Heart right ventricle (tissue), 16 donors: ENCODE measurements at regions not wholly inside any gene's neighbourhood (a gene's known extent, or its start where the extent isn't known, plus 50 kb on each side); places are given as distances from the start of the nearest gene placed in this dataset.

Experiments
- ATAC-seq, 8 donors: fragments of 200-7000 bp; cut with Tn5 transposase; one replicate each; pipeline ENCODE4 v1.9.1; 2020; ENCODE audit warnings: mild to moderate bottlenecking in 8 of 8, moderate library complexity in 8 of 8, moderate number of reproducible peaks in 1 of 8
- DNase-seq, 2 donors: peaks; one replicate each; pipeline ENCODE4 v3.0.0-alpha.2; 2020
- H3K27ac ChIP-seq, 10 donors: fragments of 200-600 bp; sonication (generic) in 2 of 10; one replicate each; pipeline versions ENCODE4 v1.5.0 to v1.8.0; 2020 to 2022; ENCODE audit warnings: mild to moderate bottlenecking in 3 of 10
- H3K27me3 ChIP-seq, 7 donors: fragments of 200-600 bp; one replicate each; pipeline ENCODE4 v1.8.0; 2021 to 2022; ENCODE audit warnings: mild to moderate bottlenecking in 2 of 7
- H3K36me3 ChIP-seq, 9 donors: fragments of 200-600 bp; sonication (generic) in 1 of 9; one replicate each; pipeline versions ENCODE4 v1.5.0 to v1.8.0; 2020 to 2022; ENCODE audit warnings: mild to moderate bottlenecking in 2 of 9
- H3K4me1 ChIP-seq, 9 donors: fragments of 200-600 bp; sonication (generic) in 1 of 9; one replicate each; pipeline versions ENCODE4 v1.5.0 to v1.8.0; 2020 to 2022; ENCODE audit warnings: mild to moderate bottlenecking in 4 of 9
- H3K4me3 ChIP-seq, 10 donors: fragments of 200-600 bp; sonication (generic) in 2 of 10; one replicate each; pipeline versions ENCODE4 v1.5.0 to v1.8.0; 2020 to 2022; ENCODE audit warnings: mild to moderate bottlenecking in 7 of 10, moderate library complexity in 2 of 10
- H3K9me3 ChIP-seq, 11 donors: fragments of 200-600 bp in 10 of 11; sonication (generic) in 2 of 11; one replicate each; pipeline versions ENCODE4 v1.5.0 to v1.8.0; 2013 to 2022; ENCODE audit warnings: mild to moderate bottlenecking in 2 of 11, control low read depth in 1 of 11, moderate library complexity in 1 of 11
- CTCF ChIP-seq, 9 donors: fragments of 200-600 bp; sonication (generic) in 2 of 9; IDR thresholded peaks; one replicate each; pipeline versions ENCODE4 v1.5.0 to v1.8.0; 2021 to 2022; ENCODE audit warnings: antibody characterized with exemption in 9 of 9, mild to moderate bottlenecking in 5 of 9, moderate library complexity in 1 of 9
- WGBS, 2 donors: extraction: QIAGEN DNeasy Blood & Tissue Kit; methylation state at CpG; one replicate each; pipeline ENCODE4 v1.1.7; 2013; ENCODE audit warnings: inconsistent platforms in 1 of 2; 5-methylcytosine and 5-hydroxymethylcytosine counted together
- intact Hi-C, 10 donors: fragments of 100-400 bp; cut with DNase I; formaldehyde crosslinking; loops; one replicate each; pipeline versions ENCODE4 v1.11.1 to v1.14.2; 2022
- donor health status: Arrhythmogenic right ventricular cardiomyopathy.
- donor health status: ischemic (EF 13 %, LVEDD 7.1; RV severe dilation, severe dysfunction).
- donor health status: healthy with polysubstance abuse.
- donor health status: DM: no; HTN: yes; CAD: no.
- donor health status: DM: no; HTN: no; CAD: no.
- donor health status: ischemic (EF 25% LVEDD 6.9; RV normal size, moderate dysfunction).
- donor health status: ischemic (EF 25% LVEDD 5.7; RV mildly dilated, moderate dysfunction).
- donor health status: healthy.
- donor health status: DM: yes; HTN: yes; CAD: no.
- donor health status: Ischemic cardiomyopathy.
- donor health status: ischemic (EF 35%, LVEDD 5.7; RV mildly dilated, moderate dysfunction).
- donor health status: nonischemic (EF 11% LVEDD 7.7; RV severe dilation, severe dysfunction).
- donor health status: DM: yes; HTN: yes; CAD: no.
- donor health status: PGD.
- donor health status: ischemic (EF 29% LVEDD 5.4; RV normal size, mild dysfunction).
- donor health status: nonischemic (EF 23%, LVEDD 6.1; RV moderate dilation, normal function).

- ATAC-seq (no peak), DNase-seq (no peak)
- H3K27ac ChIP-seq, result no peak overlapping the region
- H3K4me3 ChIP-seq, result no peak overlapping the region
- H3K4me1 ChIP-seq, result peaks cover 0 to 7% (median 0%) of the 10 kb centered on the region in 9 donors
- 94 to 97% methylated on average over 4 of the region's 4 CpGs for WGBS, 2 donors
- intact Hi-C loops, result no loop called here
- H3K9me3 ChIP-seq, result peaks cover 0 to 9% (median 0%) of the 10 kb centered on the region in 11 donors
- TF ChIP-seq CTCF (IDR thresholded peaks at IDR 0.05), result no peak
- H3K36me3 ChIP-seq, result no peaks in the 10 kb centered on the region
- no peaks in the 10 kb centered on the region for H3K27me3 ChIP-seq
These were observed 244.1 kb upstream of the RBBP8 start for GRCh38 chr18:22688877-22689496.

- ATAC-seq, result peak in 3 of 8 donors; percentile 13 to 35 (median 21)
These were observed 243.4 kb upstream of the RBBP8 start for GRCh38 chr18:22689712-22690111.

DNA sequence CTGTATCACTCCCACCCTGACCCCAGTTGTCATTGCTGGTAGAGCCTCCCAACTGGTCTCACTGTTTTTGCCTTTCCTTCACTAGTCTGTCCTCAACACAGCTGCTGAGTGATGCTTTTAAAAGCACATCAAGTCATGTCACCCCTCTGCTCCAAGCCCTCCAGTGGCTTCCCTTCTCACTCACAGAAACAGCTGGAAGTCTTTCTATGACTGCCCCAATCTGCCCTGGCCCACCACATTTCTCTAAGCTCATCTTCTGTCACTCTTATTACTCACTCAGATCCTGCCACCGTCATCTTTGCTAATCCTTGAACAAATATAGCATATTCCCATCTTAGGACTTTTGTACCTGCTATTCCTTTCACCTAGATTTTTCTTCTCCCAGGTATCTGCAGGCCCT lies 242.6 kb upstream of the RBBP8 start:
- Histone ChIP-seq H3K27ac (no peak overlapping the region), H3K9me3 (peaks cover 0 to 9% (median 0%) of the 10 kb centered on the region in 11 donors), H3K4me1 (peaks cover 0 to 7% (median 0%) of the 10 kb centered on the region in 9 donors), H3K4me3 (no peak overlapping the region), H3K36me3 (no peaks in the 10 kb centered on the region), H3K27me3 (no peaks in the 10 kb centered on the region)
- intact Hi-C loops, result loop anchor here in 1 of 10 donors (10.0 kb wide), 1 partner anchor 216 kb away; no protein-coding TSS in a partner anchor
- 92 to 100% methylated on average over 1 of the region's 1 CpG for WGBS, 2 donors
- no peak for TF ChIP-seq CTCF (IDR thresholded peaks at IDR 0.05)
- DNase-seq (no peak), ATAC-seq (no peak)

More at GRCh38 chr18:22689712-22690111, 243.4 kb upstream of the RBBP8 start:
- no peaks in the 10 kb centered on the region for H3K27me3 ChIP-seq
- no peaks in the 10 kb centered on the region for H3K36me3 ChIP-seq
- no peak overlapping the region for H3K27ac ChIP-seq
- no peak for TF ChIP-seq CTCF (IDR thresholded peaks at IDR 0.05)
- intact Hi-C loops, result loop anchor here in 1 of 10 donors (10.0 kb wide), 1 partner anchor 215 kb away; no protein-coding TSS in a partner anchor
- H3K9me3 ChIP-seq, result peaks cover 0 to 9% (median 0%) of the 10 kb centered on the region in 11 donors
- no peak for DNase-seq
- H3K4me3 ChIP-seq, result no peak overlapping the region
- peaks cover 0 to 7% (median 0%) of the 10 kb centered on the region in 9 donors for H3K4me1 ChIP-seq

GRCh38 chr18:22691946-22692710 lies 241.0 kb upstream of the RBBP8 start:
- TF ChIP-seq CTCF (IDR thresholded peaks at IDR 0.05), result no peak
- Histone ChIP-seq H3K27me3 (no peaks in the 10 kb centered on the region), H3K4me1 (peaks cover 0 to 7% (median 0%) of the 10 kb centered on the region in 9 donors), H3K9me3 (peaks cover 0 to 9% (median 0%) of the 10 kb centered on the region in 11 donors), H3K27ac (peak overlapping the region in 1 of 10 donors; percentile 59), H3K36me3 (no peaks in the 10 kb centered on the region), H3K4me3 (no peak overlapping the region)
- ATAC-seq (no peak), DNase-seq (no peak)
- WGBS, 2 donors, result 82 to 83% methylated on average over 2 of the region's 2 CpGs
- intact Hi-C loops, result loop anchor here in 1 of 10 donors (10.0 kb wide), 1 partner anchor 217 kb away; no protein-coding TSS in a partner anchor
